Activated CD8-positive, alpha-beta memory T cell treated with anti-CD3 and anti-CD28 coated beads, Interleukin-2, amount 10 ng/mL, durations not matched to agents 7 days and 5 days (primary cell): ENCODE measurements at regions not wholly inside any gene's neighbourhood (a gene's known extent, or its start where the extent isn't known, plus 50 kb on each side); places are given as distances from the start of the nearest gene placed in this dataset.
"Not testable (repeated sequence)": the region's sequence is repeated elsewhere in the genome, so short reads cannot be mapped to it uniquely, and the experiment has no call there.

Experiments used
- ATAC-seq: fragments of 150-1000 bp; cut with Tn5 transposase; one replicate; pipeline ENCODE4 v1.10.0; 2021; ENCODE audit warnings: moderate library complexity
- CTCF ChIA-PET: fragments of 350-600 bp; sonication (Branson Sonifier 250); formaldehyde crosslinking; loops from one replicate; lab custom pipeline; 2021; ENCODE audit warnings: antibody characterized with exemption; lab: Charles Lee
- DNase-seq: peaks from one replicate; pipeline ENCODE4 v3.0.0-alpha.2; 2020
- H3K27ac Mint-ChIP-seq: one replicate; pipeline ENCODE4 v1.8.0; 2021; ENCODE audit warnings: mild to moderate bottlenecking, mixed read lengths
- H3K27me3 Mint-ChIP-seq: one replicate; pipeline ENCODE4 v1.8.0; 2021; ENCODE audit warnings: mixed read lengths
- H3K36me3 Mint-ChIP-seq: one replicate; pipeline ENCODE4 v1.8.0; 2021; ENCODE audit warnings: mild to moderate bottlenecking, mixed read lengths
- H3K4me1 Mint-ChIP-seq: one replicate; pipeline ENCODE4 v1.8.0; 2021; ENCODE audit warnings: mixed read lengths
- H3K4me3 Mint-ChIP-seq: one replicate; pipeline ENCODE4 v1.8.0; 2021; ENCODE audit warnings: mild to moderate bottlenecking, moderate library complexity, mixed read lengths
- H3K9me3 Mint-ChIP-seq: one replicate; pipeline ENCODE4 v1.8.0; 2022; ENCODE audit warnings: low read depth, mixed read lengths

DNA sequence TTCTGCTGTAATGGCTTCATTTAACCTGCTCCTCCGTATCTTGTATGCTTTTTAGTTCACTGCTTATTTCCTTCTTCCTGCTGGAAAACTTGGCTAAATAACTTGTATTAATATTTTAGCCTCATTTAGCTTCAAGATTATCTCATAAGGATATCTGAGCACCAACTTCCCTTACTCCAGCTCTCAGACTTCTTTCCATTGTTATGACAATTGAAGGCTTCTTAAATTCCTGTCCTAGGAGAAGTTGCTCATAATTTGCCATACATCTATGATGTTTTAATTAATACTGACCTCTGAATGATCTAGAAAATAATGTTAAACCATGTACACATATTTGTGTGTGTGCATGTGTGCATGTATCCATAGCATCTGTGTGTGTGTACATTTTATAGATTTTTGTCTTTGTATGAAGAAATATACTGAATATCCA lies 1524.4 kb upstream of the TPTE start:
- Mint-ChIP-seq H3K9me3 (peaks cover 26% of the 10 kb centered on the region), H3K4me1 (no peaks in the 10 kb centered on the region), H3K27me3 (no peaks in the 10 kb centered on the region), H3K27ac (no peak overlapping the region), H3K36me3 (no peaks in the 10 kb centered on the region), H3K4me3 (no peak overlapping the region)
- CTCF ChIA-PET = no interaction called here
- DNase-seq (no peak), ATAC-seq (no peak)

DNA sequence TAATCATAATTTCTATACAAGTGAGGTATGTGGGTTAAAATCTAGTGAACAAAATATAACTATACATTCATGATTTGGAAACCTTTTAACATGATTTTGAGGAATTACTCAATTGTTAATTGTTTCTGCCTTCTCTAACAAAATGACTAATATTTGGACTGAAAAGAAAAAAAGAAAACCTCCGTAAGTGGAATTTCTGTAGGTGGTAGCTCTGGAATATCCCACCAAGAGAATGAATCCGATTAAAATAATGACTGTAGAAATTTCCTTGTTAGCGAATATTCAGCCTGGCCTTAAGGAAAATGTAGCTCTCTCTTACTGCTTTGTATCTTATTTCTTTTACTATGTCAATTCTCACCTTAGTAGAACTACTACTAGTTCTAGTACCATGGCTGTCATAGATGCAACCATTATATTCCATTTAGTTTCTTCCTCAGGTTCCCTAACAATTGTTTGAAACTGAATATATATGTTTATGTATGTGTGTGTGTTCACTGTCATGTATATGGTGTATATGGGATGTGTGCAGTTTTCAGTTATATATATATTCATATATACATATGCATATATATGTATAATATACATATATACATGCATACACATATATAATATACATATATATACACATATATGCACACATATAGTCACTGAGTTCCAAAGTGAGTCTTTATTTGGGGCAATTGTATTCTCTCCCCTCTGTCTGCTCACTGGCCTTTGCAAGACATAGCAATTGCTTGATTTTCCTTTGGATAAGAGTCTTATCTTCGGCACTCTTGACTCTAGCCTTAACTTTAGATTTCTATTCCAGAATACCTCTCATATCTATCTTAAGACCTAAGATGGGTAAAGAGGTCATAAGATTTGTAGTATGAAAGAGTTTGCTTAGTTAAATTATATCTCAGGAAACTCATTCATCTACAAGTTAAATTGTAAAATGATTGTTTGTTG lies 1523.7 kb upstream of the TPTE start:
- peaks cover 24% of the 10 kb centered on the region for H3K9me3 Mint-ChIP-seq
- H3K4me3 Mint-ChIP-seq, H3K36me3 Mint-ChIP-seq, H3K27me3 Mint-ChIP-seq, CTCF ChIA-PET, H3K4me1 Mint-ChIP-seq, ATAC-seq, H3K27ac Mint-ChIP-seq, DNase-seq: not testable (repeated sequence)

DNA sequence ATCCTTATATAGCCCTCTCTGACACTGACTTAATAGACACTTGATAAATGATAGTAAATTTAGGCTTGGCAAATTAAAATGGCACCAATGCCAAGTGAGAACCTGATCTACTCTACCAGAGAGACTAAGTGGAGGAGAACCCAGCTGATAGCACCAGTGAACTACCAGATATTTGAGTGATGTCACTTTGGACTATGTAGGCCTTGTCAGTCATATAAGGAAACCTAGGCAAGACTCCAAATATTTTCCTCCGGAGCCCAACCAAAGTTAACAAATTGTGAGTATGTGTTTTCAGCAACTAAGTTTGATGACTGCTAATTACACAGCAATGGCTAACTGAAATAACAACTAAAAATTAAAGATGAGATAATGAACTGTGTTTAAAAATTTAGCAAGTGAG lies 1522.9 kb upstream of the TPTE start:
- DNase-seq, H3K27me3 Mint-ChIP-seq, CTCF ChIA-PET, H3K27ac Mint-ChIP-seq, H3K36me3 Mint-ChIP-seq, H3K4me1 Mint-ChIP-seq, ATAC-seq, H3K4me3 Mint-ChIP-seq: not testable (repeated sequence)
- peaks cover 19% of the 10 kb centered on the region for H3K9me3 Mint-ChIP-seq

DNA sequence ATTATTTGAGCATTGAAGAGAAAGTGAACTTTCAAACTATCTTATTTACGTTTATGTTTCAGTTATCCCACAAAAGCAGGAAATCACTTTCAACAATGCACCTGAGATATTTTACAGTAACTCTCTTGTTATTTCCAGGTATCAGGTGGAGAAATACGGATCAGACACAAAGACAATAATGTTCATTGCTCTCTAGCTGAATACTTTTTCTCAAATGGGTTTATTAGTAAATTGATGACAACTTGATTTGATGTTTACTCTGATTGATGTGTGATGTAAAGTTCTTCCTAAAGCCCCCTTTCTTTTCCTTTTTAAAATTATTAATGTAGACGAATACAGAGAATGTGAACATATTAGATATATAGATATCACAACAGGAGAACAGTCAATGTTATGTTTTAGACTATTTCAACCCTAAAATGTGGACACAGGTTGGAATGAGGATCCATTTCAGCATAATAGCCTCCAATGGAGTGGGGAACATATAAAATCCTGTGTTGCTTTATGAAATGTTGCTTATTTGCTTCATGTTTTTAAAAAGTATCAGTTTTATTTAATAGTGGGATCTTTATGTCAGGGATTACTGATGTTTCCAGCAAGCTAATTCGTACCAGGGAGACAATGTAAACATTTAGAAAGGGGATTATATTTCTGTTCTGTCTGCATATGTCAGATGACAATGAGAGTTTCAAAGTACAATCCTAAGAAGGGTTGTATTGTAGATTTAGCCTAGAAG lies 1522.3 kb upstream of the TPTE start:
- Mint-ChIP-seq H3K36me3 (no peaks in the 10 kb centered on the region), H3K27ac (no peak overlapping the region), H3K27me3 (no peaks in the 10 kb centered on the region), H3K9me3 (peaks cover 20% of the 10 kb centered on the region), H3K4me3 (no peak overlapping the region), H3K4me1 (no peaks in the 10 kb centered on the region)
- CTCF ChIA-PET = no interaction called here
- no peak for DNase-seq
- no peak for ATAC-seq

DNA sequence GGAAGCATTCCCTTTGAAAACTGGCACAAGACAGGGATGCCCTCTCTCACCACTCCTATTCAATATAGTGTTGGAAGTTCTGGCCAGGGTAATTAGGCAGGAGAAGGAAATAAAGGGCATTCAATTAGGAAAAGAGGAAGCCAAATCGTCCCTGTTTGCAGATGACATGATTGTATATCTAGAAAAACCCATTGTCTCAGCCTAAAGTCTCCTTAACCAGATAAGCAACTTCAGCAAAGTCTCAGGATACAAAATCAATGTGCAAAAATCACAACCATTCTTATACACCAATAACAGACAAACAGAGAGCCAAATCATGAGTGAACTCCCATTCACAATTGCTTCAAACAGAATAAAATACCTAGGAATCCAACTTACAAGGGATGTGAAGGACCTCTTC lies 1521.3 kb upstream of the TPTE start:
- H3K4me1 Mint-ChIP-seq, H3K4me3 Mint-ChIP-seq, H3K27me3 Mint-ChIP-seq, H3K36me3 Mint-ChIP-seq, ATAC-seq, H3K27ac Mint-ChIP-seq, CTCF ChIA-PET, DNase-seq: not testable (repeated sequence)
- peaks cover 17% of the 10 kb centered on the region for H3K9me3 Mint-ChIP-seq

DNA sequence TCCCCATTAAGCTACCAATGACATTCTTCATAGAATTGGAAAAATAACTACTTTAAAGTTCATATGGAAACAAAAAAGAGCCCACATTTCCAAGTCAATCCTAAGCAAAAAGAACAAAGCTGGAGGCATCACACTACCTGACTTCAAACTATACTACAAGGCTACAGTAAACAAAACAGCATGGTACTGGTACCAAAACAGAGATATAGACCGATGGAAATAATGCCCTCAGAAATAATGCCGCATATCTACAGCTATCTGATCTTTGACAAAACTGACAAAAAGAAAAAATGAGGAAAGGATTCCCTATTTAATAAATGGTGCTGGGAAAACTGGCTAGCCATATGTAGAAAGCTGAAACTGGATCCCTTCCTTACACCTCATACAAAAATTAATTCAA lies 1520.7 kb upstream of the TPTE start:
- H3K36me3 Mint-ChIP-seq, H3K27me3 Mint-ChIP-seq, DNase-seq, CTCF ChIA-PET, H3K4me1 Mint-ChIP-seq, H3K27ac Mint-ChIP-seq, ATAC-seq, H3K4me3 Mint-ChIP-seq: not testable (repeated sequence)
- H3K9me3 Mint-ChIP-seq = peaks cover 17% of the 10 kb centered on the region

DNA sequence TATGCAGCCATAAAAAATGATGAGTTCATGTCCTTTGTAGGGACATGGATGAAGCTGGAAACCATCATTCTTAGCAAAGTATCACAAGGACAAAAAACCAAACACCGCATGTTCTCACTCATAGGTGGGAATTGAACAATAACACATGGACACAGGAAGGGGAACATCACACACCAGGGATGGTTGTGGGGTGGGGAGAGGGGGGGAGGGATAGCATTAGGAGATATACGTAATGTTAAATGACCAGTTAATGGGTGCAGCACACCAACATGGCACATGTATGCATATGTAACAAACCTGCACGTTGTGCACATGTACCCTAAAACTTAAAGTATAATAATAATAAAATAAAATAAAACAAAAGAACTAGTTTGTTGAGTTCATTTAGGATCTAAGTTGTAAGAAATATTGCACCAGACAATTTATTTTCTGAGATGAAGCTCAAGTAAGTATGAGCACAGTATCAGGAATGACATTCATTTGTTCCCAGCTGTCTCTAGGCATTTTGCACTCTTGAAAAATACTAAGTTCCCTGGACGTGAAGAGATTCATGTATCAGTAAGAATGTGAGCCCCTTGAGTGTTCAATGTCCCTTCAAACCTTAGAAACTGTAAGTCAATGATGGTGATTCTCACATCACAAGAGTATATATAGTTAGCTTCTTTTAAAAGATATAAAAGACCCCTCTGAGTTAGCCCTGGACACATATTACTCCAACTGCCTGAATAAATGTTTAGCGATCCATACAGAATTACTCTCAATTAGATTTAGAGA lies 1519.3 kb upstream of the TPTE start:
- CTCF ChIA-PET, H3K36me3 Mint-ChIP-seq, H3K4me1 Mint-ChIP-seq, H3K27me3 Mint-ChIP-seq, ATAC-seq, DNase-seq, H3K4me3 Mint-ChIP-seq, H3K27ac Mint-ChIP-seq: not testable (repeated sequence)
- peaks cover 20% of the 10 kb centered on the region for H3K9me3 Mint-ChIP-seq

DNA sequence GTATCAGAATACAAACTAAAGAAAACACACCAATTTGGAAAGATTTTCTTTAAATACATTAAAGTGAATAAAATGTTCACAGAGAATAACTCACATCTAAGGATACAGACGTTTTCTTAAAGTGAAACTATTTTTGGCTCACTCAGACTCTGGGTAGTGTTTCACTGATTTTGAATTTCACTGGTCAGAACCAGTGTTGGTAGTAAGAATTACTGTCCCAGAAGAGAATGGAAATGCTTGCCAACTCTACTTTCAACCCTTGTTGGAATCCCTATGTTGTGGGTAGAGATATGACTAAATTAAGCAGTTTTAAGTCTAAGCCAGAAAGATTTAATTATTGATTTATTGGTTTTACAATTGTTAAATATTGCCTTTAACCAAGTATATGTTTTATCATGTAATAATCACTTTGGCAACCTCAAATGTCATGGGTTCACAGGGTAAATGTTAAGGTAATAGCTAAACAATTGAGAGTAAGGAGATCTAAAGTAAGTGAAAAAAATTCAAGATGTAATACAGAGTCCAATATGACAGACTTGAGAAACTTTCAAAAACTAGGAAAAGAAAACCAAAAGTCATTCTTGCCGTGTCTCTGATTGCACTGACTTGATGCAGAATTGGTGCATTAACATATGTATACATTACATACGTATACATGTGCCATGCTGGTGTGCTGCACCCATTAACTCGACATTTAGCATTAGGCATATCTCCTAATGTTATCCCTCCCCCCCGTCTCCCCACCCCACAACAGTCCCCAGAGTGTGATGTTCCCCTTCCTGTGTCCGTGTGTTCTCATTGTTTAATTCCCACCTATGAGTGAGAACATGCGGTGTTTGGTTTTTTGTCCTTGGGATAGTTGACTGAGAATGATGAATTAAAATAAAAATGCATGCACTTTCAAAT lies 1517.2 kb upstream of the TPTE start:
- peaks cover 24% of the 10 kb centered on the region for H3K9me3 Mint-ChIP-seq
- DNase-seq, H3K36me3 Mint-ChIP-seq, CTCF ChIA-PET, H3K4me1 Mint-ChIP-seq, H3K27ac Mint-ChIP-seq, ATAC-seq, H3K27me3 Mint-ChIP-seq, H3K4me3 Mint-ChIP-seq: not testable (repeated sequence)

DNA sequence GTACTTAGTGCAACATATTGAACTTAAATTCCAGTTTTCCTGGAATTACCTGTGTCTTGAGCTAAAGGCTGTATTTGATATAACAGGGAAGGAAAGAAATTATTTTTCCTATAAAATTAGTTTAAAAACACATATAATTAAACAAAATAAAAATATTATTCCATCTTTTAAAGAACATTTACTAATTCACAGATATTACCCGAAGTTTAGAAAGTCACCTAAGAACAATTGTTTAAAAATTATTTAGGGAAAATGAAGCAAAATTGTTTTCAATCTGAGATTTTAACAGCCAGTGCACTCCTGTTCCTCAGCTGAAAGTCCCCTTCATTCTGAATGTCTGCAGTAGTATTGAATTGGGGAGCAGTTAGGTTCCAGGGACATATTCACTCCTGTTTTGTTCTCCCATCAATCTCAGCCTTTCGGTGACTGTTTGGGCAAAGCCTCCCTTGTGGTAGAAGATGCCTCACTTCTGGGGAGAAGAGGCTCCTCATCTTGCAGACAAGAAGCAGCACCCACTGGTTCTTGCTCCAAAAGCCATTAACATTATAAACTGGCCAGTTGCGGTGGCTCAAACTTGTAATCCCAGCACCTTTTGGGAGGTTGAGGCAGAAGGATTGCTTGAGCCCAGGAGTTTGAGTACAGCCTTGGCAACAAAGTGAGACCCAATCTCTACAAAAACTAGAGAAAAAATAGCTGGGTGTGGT lies 1516.4 kb upstream of the TPTE start:
- DNase-seq, H3K27me3 Mint-ChIP-seq, H3K4me3 Mint-ChIP-seq, ATAC-seq, H3K27ac Mint-ChIP-seq, H3K4me1 Mint-ChIP-seq, CTCF ChIA-PET, H3K36me3 Mint-ChIP-seq: not testable (repeated sequence)
- peaks cover 21% of the 10 kb centered on the region for H3K9me3 Mint-ChIP-seq

DNA sequence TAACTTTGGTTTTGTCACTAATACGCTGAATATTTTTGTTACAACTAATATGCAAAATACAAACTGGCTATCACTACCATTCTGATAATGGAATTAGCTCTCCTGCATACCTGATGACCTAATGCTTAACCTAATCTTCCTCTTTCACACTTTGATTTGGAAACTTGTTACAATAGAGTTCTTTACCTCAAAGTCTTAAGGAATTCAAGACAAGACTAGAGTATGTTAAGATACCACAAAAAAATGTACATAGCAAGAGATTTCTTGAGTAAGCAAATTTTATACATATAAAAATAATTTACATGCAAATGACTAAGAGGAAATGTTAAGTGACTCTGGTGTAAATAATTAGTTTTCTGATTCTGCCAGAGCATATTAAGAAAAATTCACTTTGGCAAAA lies 1515.7 kb upstream of the TPTE start:
- H3K36me3 Mint-ChIP-seq, H3K27me3 Mint-ChIP-seq, H3K4me1 Mint-ChIP-seq, DNase-seq, H3K4me3 Mint-ChIP-seq, ATAC-seq, H3K27ac Mint-ChIP-seq, CTCF ChIA-PET: not testable (repeated sequence)
- peaks cover 21% of the 10 kb centered on the region for H3K9me3 Mint-ChIP-seq

DNA sequence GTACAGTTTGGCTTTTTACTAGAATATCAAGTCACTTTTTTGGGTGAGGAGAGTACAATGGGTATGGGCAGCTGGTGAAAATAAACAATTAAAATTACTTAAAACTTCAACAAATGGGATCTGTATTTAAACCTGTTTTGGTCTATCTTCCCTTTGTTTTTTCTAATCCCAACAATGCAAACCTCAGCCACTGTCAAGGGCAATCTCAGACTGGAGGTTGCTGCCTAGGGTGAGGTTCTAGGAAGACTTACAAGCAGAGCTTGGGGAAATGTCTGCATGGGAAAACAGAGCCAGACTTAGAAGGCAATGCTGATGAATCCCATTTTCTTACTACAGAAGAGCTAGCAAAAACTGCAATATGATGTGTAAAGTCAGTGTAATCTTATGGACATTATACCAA lies 1515.3 kb upstream of the TPTE start:
- ATAC-seq, H3K27me3 Mint-ChIP-seq, CTCF ChIA-PET, H3K4me1 Mint-ChIP-seq, H3K4me3 Mint-ChIP-seq, DNase-seq, H3K36me3 Mint-ChIP-seq, H3K27ac Mint-ChIP-seq: not testable (repeated sequence)
- H3K9me3 Mint-ChIP-seq = peaks cover 21% of the 10 kb centered on the region

DNA sequence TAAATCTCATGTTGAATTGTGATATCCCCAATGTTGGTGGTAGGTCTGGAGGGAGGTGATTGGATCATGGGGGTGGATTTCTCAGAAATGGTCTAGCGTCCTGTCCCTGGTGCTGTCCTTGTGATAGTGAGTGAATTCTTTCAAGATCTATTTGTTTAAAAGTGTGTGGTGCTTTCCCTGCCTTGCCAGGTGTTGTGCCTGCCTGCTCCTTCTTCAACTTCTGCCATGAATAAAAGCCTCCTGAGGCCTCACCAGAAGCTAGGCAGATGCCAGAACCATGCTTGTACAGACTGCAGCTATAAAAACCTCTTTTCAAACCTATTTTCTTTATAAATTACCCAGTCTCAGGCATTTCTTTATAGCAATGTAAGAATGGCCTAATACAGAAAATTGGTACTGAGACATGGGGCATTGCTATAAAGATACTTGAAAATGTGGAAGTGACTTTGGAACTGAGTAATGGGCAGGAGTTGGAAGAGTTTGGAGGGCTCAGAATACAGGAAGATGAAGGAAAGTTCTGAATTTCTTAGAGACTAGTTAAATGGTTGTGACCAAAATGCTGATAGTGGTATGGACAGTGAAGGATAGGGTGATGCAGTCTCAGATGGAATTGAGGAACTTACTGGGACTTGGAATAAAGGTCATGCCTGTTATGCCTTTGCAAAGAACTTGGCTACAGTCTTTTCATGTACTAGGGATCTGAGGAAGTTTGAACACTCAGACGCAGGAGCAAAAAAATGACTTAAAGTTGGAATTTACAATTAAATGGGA lies 1514.6 kb upstream of the TPTE start:
- DNase-seq, H3K36me3 Mint-ChIP-seq, H3K27ac Mint-ChIP-seq, H3K27me3 Mint-ChIP-seq, H3K4me3 Mint-ChIP-seq, CTCF ChIA-PET, ATAC-seq, H3K4me1 Mint-ChIP-seq: not testable (repeated sequence)
- peaks cover 21% of the 10 kb centered on the region for H3K9me3 Mint-ChIP-seq
